Erythroblast (primary cell): ENCODE measurements at regions not wholly inside any gene's neighbourhood (a gene's known extent, or its start where the extent isn't known, plus 50 kb on each side); places are given as distances from the start of the nearest gene placed in this dataset.

Experiments
- DNase-seq, 2 experiments: peaks; one replicate each; lab custom pipeline; 2025; lab: John Stamatoyannopoulos, UW
- GATA1 ChIP-seq: IDR thresholded peaks from 2 replicates; pipeline ENCODE4 v1.6.1; 2011; ENCODE audit warnings: low read depth, mild to moderate bottlenecking, control low read depth, low read length, moderate library complexity
- POLR2A ChIP-seq: IDR thresholded peaks from 2 replicates; pipeline ENCODE4 v1.6.1; 2011; ENCODE audit warnings: mild to moderate bottlenecking, low read length

DNA sequence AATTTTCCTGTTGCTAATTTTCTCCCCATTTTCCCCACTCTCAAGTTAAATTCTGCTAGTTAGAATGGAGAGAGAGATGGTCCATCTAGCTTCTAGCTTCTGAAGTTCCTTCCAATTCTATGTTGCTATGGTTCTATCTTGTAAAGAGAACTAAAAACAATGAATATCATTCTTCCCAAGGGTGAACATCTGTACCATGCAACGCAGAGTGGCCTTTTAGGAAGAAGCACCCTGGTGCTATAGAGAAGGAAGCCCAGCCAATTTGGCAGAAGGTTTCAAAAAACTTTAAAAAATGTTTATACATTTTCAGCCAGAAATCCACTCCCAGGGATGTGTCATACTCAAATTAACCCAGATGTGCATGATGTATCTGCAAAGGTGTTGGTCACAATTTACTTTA, 149.1 kb downstream of the SEMA6D start:
- DNase-seq: no peak
- no peak for TF ChIP-seq GATA1

DNA sequence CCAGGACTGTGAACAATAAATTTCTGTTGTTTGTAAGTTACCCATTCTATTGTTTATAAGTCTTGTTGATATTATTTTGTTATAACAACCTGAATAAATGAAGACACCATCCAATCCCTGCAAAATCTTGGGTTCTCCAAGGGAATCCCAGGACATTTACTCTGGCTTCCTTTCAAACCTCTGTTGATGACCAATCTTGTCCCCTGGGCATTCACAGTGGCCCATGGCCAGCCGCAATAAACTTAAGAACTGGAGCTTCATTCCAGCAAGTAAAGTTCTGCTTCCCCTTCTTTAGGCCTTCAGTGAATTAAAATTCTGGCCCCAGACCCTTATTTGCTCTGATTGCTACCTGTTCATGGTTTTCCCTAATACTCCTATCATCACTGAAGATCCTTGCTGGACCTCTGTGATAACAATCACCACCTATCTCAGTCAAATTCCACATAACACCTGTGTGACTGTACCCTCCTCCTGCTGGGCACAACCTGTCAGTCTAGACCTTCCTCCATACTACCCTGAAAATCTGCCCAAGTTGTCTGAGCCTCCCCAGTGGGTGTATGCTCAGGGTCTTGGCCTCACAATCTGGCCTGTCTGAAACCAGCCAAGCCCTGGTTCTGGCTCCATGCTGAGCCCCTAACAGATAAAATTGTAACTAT, 153.1 kb downstream of the SEMA6D start:
- DNase-seq: no peak
- TF ChIP-seq POLR2A (no peak), GATA1 (no peak)

DNA sequence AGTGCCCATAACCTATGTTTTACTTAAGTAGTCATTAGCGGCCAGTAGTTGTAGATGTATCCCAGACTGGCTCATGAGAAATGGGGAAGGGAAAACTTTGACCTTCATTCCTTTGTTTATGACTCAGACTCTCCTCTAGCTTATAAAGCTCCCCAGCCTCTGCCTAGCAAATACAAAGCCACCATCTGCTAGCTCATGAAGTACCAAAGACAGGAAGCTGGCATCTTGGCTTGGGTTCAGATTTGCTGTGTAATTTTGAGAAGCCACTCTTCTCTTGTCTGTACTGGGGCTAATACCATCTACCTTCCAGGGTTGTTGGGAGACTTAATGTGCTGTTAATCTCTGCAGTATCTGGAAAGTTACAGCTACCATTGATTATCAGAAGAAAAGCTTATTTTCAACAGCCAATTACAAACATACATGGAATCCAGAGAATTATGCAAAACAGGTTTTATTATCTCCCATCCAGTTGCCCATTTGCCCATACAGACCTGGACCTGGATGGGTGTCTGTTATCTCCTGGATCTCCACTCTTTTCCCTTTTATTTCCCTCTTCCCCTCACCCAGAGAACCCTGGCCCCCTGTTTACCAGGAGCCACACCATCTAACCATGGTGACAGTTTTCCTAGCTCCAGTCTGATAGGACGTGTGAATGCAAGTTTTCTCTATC, 153.8 kb downstream of the SEMA6D start:
- DNase-seq: no peak
- TF ChIP-seq POLR2A: no peak
- TF ChIP-seq GATA1: no peak

DNA sequence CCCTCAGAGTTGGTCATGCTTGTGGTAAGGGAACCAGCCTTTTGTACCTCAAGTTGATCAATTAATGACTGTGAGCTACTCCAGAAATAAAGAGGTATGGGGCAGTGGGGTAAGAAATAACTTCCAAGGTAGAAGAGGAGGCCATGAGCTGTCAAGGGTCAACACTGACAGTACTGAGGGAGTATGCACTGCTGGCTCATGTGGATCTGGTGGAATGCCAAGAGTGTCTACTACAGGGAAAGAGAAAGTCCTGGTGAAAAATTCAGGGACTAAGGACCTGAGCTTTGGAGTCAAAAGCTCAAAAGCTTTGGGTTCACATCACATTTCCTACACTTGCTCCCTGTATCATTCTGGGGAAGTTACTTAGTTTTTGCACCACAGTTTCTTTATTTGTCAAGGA, 154.9 kb downstream of the SEMA6D start:
- no peak for TF ChIP-seq GATA1
- TF ChIP-seq POLR2A: no peak
- no peak for DNase-seq

DNA sequence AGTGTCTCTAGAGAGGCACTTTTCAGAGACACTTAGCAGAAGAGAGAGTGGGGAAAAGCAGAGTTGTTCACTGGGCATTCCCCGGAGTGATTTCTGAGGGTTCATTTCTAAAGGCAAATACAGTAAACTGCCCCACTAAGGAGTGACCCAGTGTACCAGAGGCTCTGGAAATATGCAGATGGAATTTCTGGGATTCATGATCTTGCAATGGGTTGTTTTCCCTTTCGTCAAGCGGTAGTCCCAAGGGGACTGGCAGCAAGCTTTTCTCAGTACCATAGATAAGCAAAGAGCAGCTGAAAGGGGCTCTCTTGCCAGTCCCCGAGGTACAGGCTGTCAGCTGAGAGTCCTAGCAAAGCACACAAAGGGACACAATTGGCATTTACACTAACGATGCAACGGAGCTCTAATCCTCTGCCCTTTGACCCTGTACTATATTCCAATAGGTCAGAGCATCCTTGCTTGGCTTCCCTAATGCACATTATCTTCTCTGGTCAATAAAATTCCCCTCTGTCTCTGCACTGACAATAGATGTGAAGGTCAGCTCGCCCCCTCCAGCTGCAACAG, 155.6 kb downstream of the SEMA6D start:
- no peak for DNase-seq
- TF ChIP-seq POLR2A: no peak
- no peak for TF ChIP-seq GATA1

DNA sequence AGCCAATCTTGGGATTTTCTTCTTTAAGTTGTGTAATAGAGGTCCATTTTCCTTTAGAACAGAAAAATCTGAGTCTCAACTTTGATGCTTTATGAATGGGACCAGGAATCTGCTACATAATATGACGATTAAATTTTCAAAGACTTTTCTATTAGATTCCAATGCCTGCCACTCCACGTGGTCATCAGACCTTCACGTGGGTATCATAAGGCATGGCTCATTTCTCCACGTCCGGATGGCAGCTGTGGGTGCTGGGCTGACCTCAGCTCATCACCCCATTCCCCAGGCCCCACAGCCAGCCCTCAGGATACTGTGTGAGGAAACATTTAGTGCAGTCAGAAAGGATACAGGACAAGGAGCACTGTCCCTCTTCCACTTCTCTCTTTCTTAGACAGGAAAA, 159.7 kb downstream of the SEMA6D start:
- no peak for DNase-seq
- TF ChIP-seq GATA1 (no peak), POLR2A (no peak)

DNA sequence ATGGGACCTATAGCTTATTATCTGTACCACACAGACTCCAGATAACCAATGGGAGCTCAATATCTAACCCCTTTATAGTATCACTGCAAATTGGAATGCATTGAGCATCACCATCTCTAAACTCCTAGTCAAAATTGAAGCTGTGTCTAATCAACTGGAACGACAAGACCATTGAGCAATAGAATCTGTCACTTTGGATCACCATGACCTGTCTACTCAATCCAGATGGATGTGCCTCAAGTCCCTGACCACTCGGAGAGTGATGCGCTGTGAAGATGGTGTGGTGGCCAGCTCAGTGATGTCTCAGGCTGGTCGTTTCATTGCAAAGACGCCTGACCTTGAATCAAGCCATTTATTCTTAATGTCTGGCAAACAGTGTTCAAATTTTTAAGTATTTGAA, 160.5 kb downstream of the SEMA6D start:
- TF ChIP-seq GATA1: no peak
- TF ChIP-seq POLR2A: no peak
- no peak for DNase-seq

DNA sequence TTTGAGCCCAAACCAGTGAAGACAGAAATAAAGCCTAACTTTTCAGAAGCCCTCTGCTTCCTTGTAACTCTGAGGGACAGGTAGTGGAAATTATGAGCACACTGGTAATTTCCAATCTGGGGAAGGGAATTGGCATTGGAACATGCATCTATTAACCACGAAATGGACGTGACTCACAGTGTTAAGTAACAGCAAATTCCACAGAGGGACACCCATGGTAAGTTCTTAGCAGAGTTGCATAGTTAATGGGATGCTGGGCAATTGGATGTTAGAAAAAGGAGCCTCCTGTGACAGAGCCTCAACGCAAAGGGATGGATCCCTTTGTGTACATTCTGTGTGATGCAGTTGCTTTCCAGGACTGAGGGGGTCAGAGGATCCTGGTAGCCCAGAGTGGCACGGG, 168.6 kb downstream of the SEMA6D start:
- TF ChIP-seq POLR2A: no peak
- no peak for TF ChIP-seq GATA1
- DNase-seq: no peak

DNA sequence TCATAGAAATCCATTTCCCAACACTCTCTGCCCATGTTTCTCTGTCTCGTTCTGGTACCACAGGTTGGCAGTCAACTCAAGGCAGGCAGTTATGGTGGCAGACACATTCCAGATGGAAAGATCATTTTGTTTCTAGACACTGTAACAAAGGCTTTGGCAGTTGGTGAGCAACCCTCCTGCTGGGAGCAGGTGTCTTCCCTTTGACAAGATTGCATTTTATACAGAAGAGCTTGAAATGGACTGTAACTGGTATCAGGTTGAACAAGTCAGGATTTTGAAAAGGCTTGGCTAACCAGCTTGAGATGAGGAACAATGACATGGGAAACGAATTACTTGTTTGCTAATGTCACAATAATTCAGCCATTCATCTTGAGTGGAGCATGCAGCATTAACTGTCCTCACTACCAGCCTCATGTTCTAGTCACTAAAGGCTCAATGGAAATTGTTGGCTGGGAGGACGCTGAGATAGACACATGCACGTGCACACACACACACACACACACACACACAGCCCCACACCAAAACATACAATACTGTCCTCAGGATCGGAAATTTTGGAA, 170.0 kb downstream of the SEMA6D start:
- TF ChIP-seq GATA1: no peak
- no peak for TF ChIP-seq POLR2A
- DNase-seq: no peak

DNA sequence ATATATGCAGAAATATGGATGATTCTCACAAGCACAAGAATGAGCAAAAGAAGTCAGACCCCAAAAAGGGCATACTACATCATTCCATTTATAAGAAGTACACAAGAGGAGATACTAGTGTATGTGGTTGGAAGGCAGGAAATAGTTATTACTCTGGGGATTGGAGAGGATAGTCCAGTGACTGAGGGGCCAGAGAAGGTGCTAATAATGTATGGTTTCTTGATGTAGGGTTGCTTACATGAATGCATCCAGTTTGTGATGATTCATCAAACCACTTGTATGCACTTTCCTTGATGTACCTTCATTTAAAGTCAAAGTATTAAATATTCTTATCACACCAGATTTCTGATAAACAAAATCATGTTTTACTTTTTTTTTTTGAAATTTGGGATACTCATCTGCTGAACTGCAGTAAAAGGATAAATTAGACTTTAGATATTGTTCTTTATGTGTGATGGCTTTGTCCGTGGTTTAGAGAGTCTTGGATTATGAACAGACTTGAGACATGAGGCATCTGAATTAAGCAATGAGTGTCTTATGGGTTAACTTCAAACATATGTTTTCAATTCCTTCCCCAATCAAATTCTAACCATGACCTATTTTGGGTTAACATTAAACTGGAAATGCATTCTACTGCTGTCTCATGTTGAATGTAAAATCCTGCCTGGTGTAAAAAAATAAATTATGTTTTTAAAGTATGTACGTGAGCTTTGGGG, 171.2 kb downstream of the SEMA6D start:
- TF ChIP-seq POLR2A: no peak
- no peak for TF ChIP-seq GATA1
- no peak for DNase-seq

DNA sequence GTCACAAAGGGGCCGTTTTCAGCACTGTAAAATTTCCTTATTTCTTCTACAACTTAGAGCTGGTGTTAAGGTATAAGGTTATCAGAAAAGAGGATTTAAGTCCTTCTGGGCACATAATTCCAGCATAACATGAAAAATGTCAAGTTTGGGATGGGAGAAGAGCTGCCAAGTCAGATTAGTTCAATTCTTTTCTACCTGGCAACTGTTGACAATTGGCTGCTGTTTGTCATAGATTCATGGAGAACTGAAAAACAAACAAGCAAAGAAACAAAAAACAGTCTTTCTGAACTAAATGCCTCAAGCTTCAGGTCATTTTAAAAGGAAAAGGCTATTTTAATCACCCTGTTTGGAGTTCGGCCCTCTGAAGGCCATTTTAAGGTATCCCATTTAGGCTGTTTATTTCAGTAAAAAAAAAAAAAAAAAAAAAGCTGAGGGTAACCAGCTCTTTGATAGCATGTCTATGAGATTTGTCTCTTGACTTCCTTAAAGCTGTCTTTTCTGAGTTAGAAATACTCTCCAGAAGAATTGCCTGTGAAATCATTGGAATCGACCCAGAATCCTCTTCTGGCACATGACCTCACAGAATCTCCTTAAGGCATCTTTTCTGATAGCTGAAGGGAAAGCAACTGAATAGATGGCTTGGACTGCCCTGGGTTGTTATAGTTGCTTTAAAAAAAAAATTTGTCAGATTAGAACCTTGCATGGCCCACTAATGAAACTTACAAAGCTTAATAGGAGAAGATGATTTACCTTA, 173.3 kb downstream of the SEMA6D start:
- TF ChIP-seq POLR2A (no peak), GATA1 (no peak)
- DNase-seq: no peak

DNA sequence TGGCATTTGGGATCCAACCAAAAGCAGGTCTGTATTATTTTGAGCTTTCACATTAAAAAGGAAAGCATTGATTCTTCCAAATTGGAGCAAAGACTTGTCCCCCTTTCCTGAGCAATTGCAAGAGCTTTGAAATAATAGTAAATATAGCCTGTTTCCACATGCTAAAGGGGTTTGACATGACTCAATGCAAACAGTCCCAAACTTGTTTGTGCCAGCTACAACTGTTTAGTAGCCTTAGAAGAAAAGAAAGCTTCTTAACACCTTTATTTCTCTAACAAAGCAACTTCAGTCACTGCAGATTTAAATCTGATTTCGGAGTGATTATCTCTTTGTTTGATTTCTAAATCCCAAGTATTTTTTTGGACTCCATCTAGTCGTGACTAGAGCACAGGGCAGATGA, 180.2 kb downstream of the SEMA6D start:
- no peak for TF ChIP-seq GATA1
- TF ChIP-seq POLR2A: no peak
- DNase-seq: no peak

DNA sequence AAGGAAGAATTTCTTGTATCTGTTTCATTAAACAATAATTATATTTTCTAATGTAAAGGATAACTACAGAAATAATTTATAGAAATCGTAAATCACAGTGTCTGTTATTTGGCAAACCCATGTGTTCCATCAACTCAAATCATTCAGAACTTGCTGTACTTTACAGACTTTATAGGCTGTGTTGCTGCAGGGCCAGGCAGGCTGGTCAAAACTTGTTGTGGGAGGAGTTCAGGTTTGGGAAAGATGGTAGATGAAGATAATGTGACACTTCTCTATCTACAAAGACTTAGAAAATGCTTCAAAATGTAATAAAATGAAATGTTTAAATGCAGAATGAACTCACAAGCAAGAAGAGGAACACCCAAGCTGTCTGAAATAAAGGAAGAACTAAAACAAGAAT, 183.4 kb downstream of the SEMA6D start:
- TF ChIP-seq POLR2A: no peak
- TF ChIP-seq GATA1: no peak
- DNase-seq: no peak
